ENCODE measurements at regions not wholly inside any gene's neighbourhood (a gene's known extent, or its start where the extent isn't known, plus 50 kb on each side); places are given as distances from the start of the nearest gene placed in this dataset.

- TF ChIP-seq SMAD1 (CRISPR knock-in tag; IDR thresholded peaks at IDR 0.05; ENCODE audit: borderline replicate concordance, low read depth), result no peak
- TF ChIP-seq NONO (IDR thresholded peaks at IDR 0.05), result no peak
- no peak for TF ChIP-seq NONO (CRISPR knock-in tag; conservative IDR thresholded peaks at IDR 0.05)
- TF ChIP-seq ETS1 (CRISPR knock-in tag; IDR thresholded peaks at IDR 0.05), result no peak
- no peak for TF ChIP-seq ZFP36 (IDR thresholded peaks at IDR 0.05; ENCODE audit: borderline replicate concordance, low read depth, low read length, partially characterized antibody)
- TF ChIP-seq ZNF142 (CRISPR knock-in tag; IDR thresholded peaks at IDR 0.05), result no peak
- TF ChIP-seq REPIN1 (CRISPR knock-in tag; IDR thresholded peaks at IDR 0.05; ENCODE audit: borderline replicate concordance, low read depth), result no peak
Measured at GRCh38 chr17:33864758-33865229, 390.3 kb upstream of the CCL2 start (continued).

Measured in HepG2 (cell line).